ENCODE measurements at regions not wholly inside any gene's neighbourhood (a gene's known extent, or its start where the extent isn't known, plus 50 kb on each side); places are given as distances from the start of the nearest gene placed in this dataset.
"Not testable (repeated sequence)": the region's sequence is repeated elsewhere in the genome, so short reads cannot be mapped to it uniquely, and the experiment has no call there.

- no peak for DNase-seq
These were observed 477.1 kb upstream of the TENM3 start for GRCh38 chr4:181766061-181766548.

- no peak for DNase-seq
These were observed 472.2 kb upstream of the TENM3 start for GRCh38 chr4:181770971-181771370.

GRCh38 chr4:181775298-181775697 is 467.9 kb upstream of the TENM3 start:
- DNase-seq: no peak

- DNase-seq: no peak
These were observed 466.7 kb upstream of the TENM3 start for GRCh38 chr4:181776264-181777054.

GRCh38 chr4:181777518-181777917 is 465.7 kb upstream of the TENM3 start:
- no peak for DNase-seq

- DNase-seq: no peak
These were observed 458.3 kb upstream of the TENM3 start for GRCh38 chr4:181784881-181785280.

- DNase-seq: no peak
These were observed 450.6 kb upstream of the TENM3 start for GRCh38 chr4:181792641-181793040.

GRCh38 chr4:181793096-181793495 is 450.1 kb upstream of the TENM3 start:
- DNase-seq: no peak

- DNase-seq: no peak
These were observed 446.7 kb upstream of the TENM3 start for GRCh38 chr4:181796502-181796901.

- no peak for DNase-seq
These were observed 444.7 kb upstream of the TENM3 start for GRCh38 chr4:181798536-181798935.

GRCh38 chr4:181799561-181800069 is 443.6 kb upstream of the TENM3 start:
- no peak for DNase-seq

GRCh38 chr4:181802207-181802606 is 441.0 kb upstream of the TENM3 start:
- DNase-seq: no peak

GRCh38 chr4:181807771-181808170 is 435.4 kb upstream of the TENM3 start:
- DNase-seq: no peak

GRCh38 chr4:181810711-181811110 is 432.5 kb upstream of the TENM3 start:
- no peak for DNase-seq

GRCh38 chr4:181811550-181811949 is 431.7 kb upstream of the TENM3 start:
- not testable (repeated sequence) for DNase-seq

- DNase-seq: no peak
These were observed 423.3 kb upstream of the TENM3 start for GRCh38 chr4:181819946-181820345.

- no peak for DNase-seq
These were observed 422.6 kb upstream of the TENM3 start for GRCh38 chr4:181820553-181820952.

- no peak for DNase-seq
These were observed 421.9 kb upstream of the TENM3 start for GRCh38 chr4:181821039-181822004.

GRCh38 chr4:181822005-181822375 is 421.2 kb upstream of the TENM3 start:
- DNase-seq: no peak

GRCh38 chr4:181823183-181823582 is 420.0 kb upstream of the TENM3 start:
- DNase-seq: no peak

- no peak for DNase-seq
These were observed 419.6 kb upstream of the TENM3 start for GRCh38 chr4:181823645-181824044.

- DNase-seq: no peak
These were observed 417.6 kb upstream of the TENM3 start for GRCh38 chr4:181825564-181825963.

- DNase-seq: no peak
These were observed 416.0 kb upstream of the TENM3 start for GRCh38 chr4:181827246-181827645.

Data from activated T-cell treated with anti-CD3 and anti-CD28 coated beads for 4 hours (primary cell).